SJCRH30 (cell line): ENCODE measurements at regions not wholly inside any gene's neighbourhood (a gene's known extent, or its start where the extent isn't known, plus 50 kb on each side); places are given as distances from the start of the nearest gene placed in this dataset.
A peak's percentile ranks its signal among the peaks of the same experiment; 100 is the strongest.

Experiments used
- DNase-seq, 2 experiments: peaks; one replicate each; pipeline ENCODE4 v3.0.0-alpha.2; 2015 to 2020
- H3K27ac ChIP-seq: fragments of 250-450 bp; sonication (Bioruptor Pico); 2 replicates; pipeline ENCODE4 v1.5.1; 2020; ENCODE audit warnings: mild to moderate bottlenecking, moderate library complexity
- H3K27me3 ChIP-seq: fragments of 250-450 bp; sonication (Bioruptor Pico); 2 replicates; pipeline ENCODE4 v1.5.1; 2020; ENCODE audit warnings: mild to moderate bottlenecking, moderate library complexity
- H3K36me3 ChIP-seq: fragments of 250-450 bp; sonication (Bioruptor Pico); 2 replicates; pipeline ENCODE4 v1.5.1; 2020; ENCODE audit warnings: mild to moderate bottlenecking, moderate library complexity
- H3K4me1 ChIP-seq: fragments of 250-450 bp; sonication (Bioruptor Pico); 2 replicates; pipeline ENCODE4 v1.5.1; 2020; ENCODE audit warnings: mild to moderate bottlenecking, moderate library complexity
- H3K4me3 ChIP-seq: fragments of 250-450 bp; sonication (Bioruptor Pico); 2 replicates; pipeline ENCODE4 v1.5.1; 2020; ENCODE audit warnings: mild to moderate bottlenecking, moderate library complexity
- H3K9me3 ChIP-seq: fragments of 250-450 bp; sonication (Bioruptor Pico); replicated peaks from 2 replicates; pipeline ENCODE4 v1.5.1; 2020; ENCODE audit warnings: mild to moderate bottlenecking, moderate library complexity

GRCh38 chr1:234990874-234991801 lies 137.5 kb downstream of the TOMM20 start:
- H3K27ac ChIP-seq, result no peak overlapping the region
- DNase-seq, result no peak
- H3K4me3 ChIP-seq, result no peak overlapping the region
- H3K36me3 ChIP-seq, result no peaks in the 10 kb centered on the region
- no peaks in the 10 kb centered on the region for H3K9me3 ChIP-seq
- H3K4me1 ChIP-seq, result peaks cover 16% of the 10 kb centered on the region
- H3K27me3 ChIP-seq, result no peaks in the 10 kb centered on the region

- Histone ChIP-seq H3K4me1 (peaks cover 15% of the 10 kb centered on the region), H3K27me3 (no peaks in the 10 kb centered on the region), H3K36me3 (no peaks in the 10 kb centered on the region), H3K9me3 (no peaks in the 10 kb centered on the region), H3K4me3 (no peak overlapping the region), H3K27ac (no peak overlapping the region)
- no peak for DNase-seq
Measured at GRCh38 chr1:234990328-234990675, 138.3 kb downstream of the TOMM20 start.

- no peak overlapping the region for H3K4me3 ChIP-seq
- H3K27ac ChIP-seq, result no peak overlapping the region
- DNase-seq, result no peak
- H3K4me1 ChIP-seq, result peaks cover 18% of the 10 kb centered on the region
- no peaks in the 10 kb centered on the region for H3K9me3 ChIP-seq
- H3K27me3 ChIP-seq, result no peaks in the 10 kb centered on the region
- no peaks in the 10 kb centered on the region for H3K36me3 ChIP-seq
Measured at GRCh38 chr1:234989479-234990327, 138.9 kb downstream of the TOMM20 start.

- H3K27me3 ChIP-seq, result no peaks in the 10 kb centered on the region
- no peak overlapping the region for H3K4me3 ChIP-seq
- no peaks in the 10 kb centered on the region for H3K9me3 ChIP-seq
- DNase-seq, result no peak
- H3K36me3 ChIP-seq, result no peaks in the 10 kb centered on the region
- H3K4me1 ChIP-seq, result peaks cover 24% of the 10 kb centered on the region
- no peak overlapping the region for H3K27ac ChIP-seq
Measured at GRCh38 chr1:234989019-234989418, 139.6 kb downstream of the TOMM20 start.

GRCh38 chr1:234988536-234988935 lies 140.1 kb downstream of the TOMM20 start:
- Histone ChIP-seq H3K9me3 (no peaks in the 10 kb centered on the region), H3K27ac (no peak overlapping the region), H3K27me3 (no peaks in the 10 kb centered on the region), H3K4me3 (no peak overlapping the region), H3K36me3 (no peaks in the 10 kb centered on the region), H3K4me1 (peaks cover 29% of the 10 kb centered on the region)
- DNase-seq, result no peak

GRCh38 chr1:234988155-234988517 lies 140.5 kb downstream of the TOMM20 start:
- Histone ChIP-seq H3K27ac (peak overlapping the region; percentile 63), H3K4me3 (no peak overlapping the region), H3K4me1 (peaks cover 33% of the 10 kb centered on the region), H3K9me3 (no peaks in the 10 kb centered on the region), H3K36me3 (no peaks in the 10 kb centered on the region), H3K27me3 (no peaks in the 10 kb centered on the region)
- no peak for DNase-seq

- H3K9me3 ChIP-seq, result no peaks in the 10 kb centered on the region
- no peaks in the 10 kb centered on the region for H3K27me3 ChIP-seq
- H3K27ac ChIP-seq, result peak overlapping the region; percentile 63
- peak; percentile 81 for DNase-seq
- H3K4me3 ChIP-seq, result no peak overlapping the region
- H3K36me3 ChIP-seq, result no peaks in the 10 kb centered on the region
- H3K4me1 ChIP-seq, result peaks cover 33% of the 10 kb centered on the region
Measured at GRCh38 chr1:234987415-234988154, 141.1 kb downstream of the TOMM20 start.

- Histone ChIP-seq H3K27ac (peak overlapping the region; percentile 63), H3K36me3 (no peaks in the 10 kb centered on the region), H3K4me3 (no peak overlapping the region; the same call in 1 of the 2 replicates), H3K4me1 (peaks cover 33% of the 10 kb centered on the region), H3K27me3 (no peaks in the 10 kb centered on the region), H3K9me3 (no peaks in the 10 kb centered on the region)
- peak in 1 of 2 experiments; percentile 47 for DNase-seq
Measured at GRCh38 chr1:234986750-234987414, 141.8 kb downstream of the TOMM20 start.

GRCh38 chr1:234985516-234986294 lies 142.9 kb downstream of the TOMM20 start:
- no peaks in the 10 kb centered on the region for H3K36me3 ChIP-seq
- DNase-seq, result no peak
- no peaks in the 10 kb centered on the region for H3K9me3 ChIP-seq
- no peaks in the 10 kb centered on the region for H3K27me3 ChIP-seq
- H3K4me1 ChIP-seq, result peaks cover 37% of the 10 kb centered on the region
- H3K27ac ChIP-seq, result no peak overlapping the region
- H3K4me3 ChIP-seq, result no peak overlapping the region

- no peaks in the 10 kb centered on the region for H3K27me3 ChIP-seq
- DNase-seq, result no peak
- H3K4me3 ChIP-seq, result no peak overlapping the region
- H3K36me3 ChIP-seq, result no peaks in the 10 kb centered on the region
- H3K4me1 ChIP-seq, result peaks cover 42% of the 10 kb centered on the region
- H3K27ac ChIP-seq, result peak overlapping the region; percentile 25; the same call in 1 of the 2 replicates
- H3K9me3 ChIP-seq, result no peaks in the 10 kb centered on the region
Measured at GRCh38 chr1:234985007-234985370, 143.6 kb downstream of the TOMM20 start.

GRCh38 chr1:234983564-234984238 lies 144.9 kb downstream of the TOMM20 start:
- Histone ChIP-seq H3K36me3 (no peaks in the 10 kb centered on the region), H3K4me1 (peaks cover 48% of the 10 kb centered on the region), H3K27ac (peak overlapping the region; percentile 25; the same call in 1 of the 2 replicates), H3K27me3 (no peaks in the 10 kb centered on the region), H3K9me3 (no peaks in the 10 kb centered on the region), H3K4me3 (no peak overlapping the region)
- DNase-seq, result no peak

GRCh38 chr1:234981758-234982157 lies 146.9 kb downstream of the TOMM20 start:
- no peaks in the 10 kb centered on the region for H3K36me3 ChIP-seq
- H3K27me3 ChIP-seq, result no peaks in the 10 kb centered on the region
- peaks cover 44% of the 10 kb centered on the region for H3K4me1 ChIP-seq
- DNase-seq, result no peak
- H3K9me3 ChIP-seq, result no peaks in the 10 kb centered on the region
- H3K27ac ChIP-seq, result no peak overlapping the region
- H3K4me3 ChIP-seq, result no peak overlapping the region

GRCh38 chr1:234980645-234981396 lies 147.8 kb downstream of the TOMM20 start:
- no peak overlapping the region for H3K4me3 ChIP-seq
- peak overlapping the region; percentile 22; the same call in 1 of the 2 replicates for H3K27ac ChIP-seq
- peak in 1 of 2 experiments; percentile 36 for DNase-seq
- H3K27me3 ChIP-seq, result no peaks in the 10 kb centered on the region
- peaks cover 40% of the 10 kb centered on the region for H3K4me1 ChIP-seq
- H3K36me3 ChIP-seq, result no peaks in the 10 kb centered on the region
- H3K9me3 ChIP-seq, result no peaks in the 10 kb centered on the region
